CD8-positive, alpha-beta memory T cell (primary cell): ENCODE measurements at regions not wholly inside any gene's neighbourhood (a gene's known extent, or its start where the extent isn't known, plus 50 kb on each side); places are given as distances from the start of the nearest gene placed in this dataset.
"Not testable (repeated sequence)": the region's sequence is repeated elsewhere in the genome, so short reads cannot be mapped to it uniquely, and the experiment has no call there.

Experiments used
- CTCF ChIA-PET: fragments of 350-600 bp; sonication (Branson Sonifier 250); formaldehyde crosslinking; loops from one replicate; lab custom pipeline; 2021; ENCODE audit warnings: antibody characterized with exemption; lab: Charles Lee
- POLR2A ChIA-PET: fragments of 350-600 bp; sonication (Branson Sonifier 250); formaldehyde crosslinking; loops from one replicate; lab custom pipeline; 2021; ENCODE audit warnings: antibody characterized with exemption; lab: Charles Lee
- DNase-seq, 5 donors: peaks; one replicate each; pipeline versions ENCODE4 v3.0.0 to v3.0.0-alpha.2; 2020 to 2022; ENCODE audit warnings: mixed read lengths in 1 of 5
- H3K27ac ChIP-seq: one replicate; pipeline ENCODE4 v1.7.0; 2013; ENCODE audit warnings: low read depth, mild to moderate bottlenecking, low read length, moderate library complexity
- H3K27me3 ChIP-seq: 2 replicates; pipeline ENCODE4 v1.7.0; 2013; ENCODE audit warnings: low read length, mild to moderate bottlenecking; ENCODE audit not compliant: insufficient read depth, poor library complexity, severe bottlenecking
- H3K36me3 ChIP-seq: 2 replicates; pipeline ENCODE4 v1.7.0; 2013; ENCODE audit warnings: mild to moderate bottlenecking, low read length, moderate library complexity; ENCODE audit not compliant: insufficient read depth
- H3K4me1 ChIP-seq: 2 replicates; pipeline ENCODE4 v1.7.0; 2013; ENCODE audit warnings: mild to moderate bottlenecking, low read length, moderate library complexity; ENCODE audit not compliant: insufficient read depth
- H3K4me3 ChIP-seq: 2 replicates; pipeline ENCODE4 v1.7.0; 2013; ENCODE audit warnings: mild to moderate bottlenecking, low read length
- H3K9me3 ChIP-seq: 2 replicates; pipeline ENCODE4 v1.7.0; 2013; ENCODE audit warnings: mild to moderate bottlenecking, low read length
- H3K27ac Mint-ChIP-seq, 8 donors: one replicate each; pipeline ENCODE4 v1.8.0; 2020 to 2021; ENCODE audit warnings: mixed read lengths in 8 of 8, mild to moderate bottlenecking in 6 of 8, inconsistent platforms in 3 of 8, moderate library complexity in 3 of 8
- H3K27me3 Mint-ChIP-seq, 2 donors: one replicate each; pipeline ENCODE4 v1.8.0; 2020 to 2021; ENCODE audit warnings: mixed read lengths in 2 of 2, mild to moderate bottlenecking in 1 of 2, moderate library complexity in 1 of 2
- H3K36me3 Mint-ChIP-seq, 3 donors: one replicate each; pipeline ENCODE4 v1.8.0; 2020 to 2021; ENCODE audit warnings: mixed read lengths in 3 of 3, inconsistent platforms in 1 of 3, mild to moderate bottlenecking in 1 of 3
- H3K4me1 Mint-ChIP-seq, 3 donors: one replicate each; pipeline ENCODE4 v1.8.0; 2020 to 2021; ENCODE audit warnings: mixed read lengths in 3 of 3, inconsistent platforms in 1 of 3, mild to moderate bottlenecking in 1 of 3
- H3K4me3 Mint-ChIP-seq, 7 donors: one replicate each; pipeline ENCODE4 v1.8.0; 2020 to 2021; ENCODE audit warnings: mixed read lengths in 7 of 7, mild to moderate bottlenecking in 6 of 7, moderate library complexity in 4 of 7, inconsistent platforms in 2 of 7
- H3K9me3 Mint-ChIP-seq, 5 donors: one replicate each; pipeline ENCODE4 v1.8.0; 2020 to 2022; ENCODE audit warnings: mixed read lengths in 5 of 5, mild to moderate bottlenecking in 3 of 5, moderate library complexity in 2 of 5, inconsistent platforms in 1 of 5

- POLR2A ChIA-PET, result no interaction called here
- DNase-seq, result no peak
- no peaks in the 10 kb centered on the region for H3K36me3 ChIP-seq
- CTCF ChIA-PET, result interaction anchor here (0.7 to 1.1 kb wide), 2 partner anchors 18 to 20 kb away, joined by 3 read pairs; no protein-coding TSS in a partner anchor
- Mint-ChIP-seq H3K27me3 (peaks cover 0 to 1% of the 10 kb centered on the region in 2 donors), H3K4me3 (no peak overlapping the region), H3K4me1 (peaks cover 0 to 14% (median 11%) of the 10 kb centered on the region in 3 donors), H3K36me3 (peaks cover 0 to 7% (median 0%) of the 10 kb centered on the region in 3 donors), H3K9me3 (peaks cover 0 to 5% (median 0%) of the 10 kb centered on the region in 5 donors), H3K27ac (peak overlapping the region in 4 of 8 donors; percentile 24 to 78 (median 55))
- H3K4me3 ChIP-seq, result no peak overlapping the region
- peaks cover 5% of the 10 kb centered on the region for H3K4me1 ChIP-seq
- no peak overlapping the region for H3K27ac ChIP-seq
- no peaks in the 10 kb centered on the region for H3K27me3 ChIP-seq
- no peaks in the 10 kb centered on the region for H3K9me3 ChIP-seq
These were observed 134.4 kb downstream of the S1PR1 start for GRCh38 chr1:101371259-101371658.

GRCh38 chr1:101373570-101373969, 136.8 kb downstream of the S1PR1 start:
- Histone ChIP-seq H3K4me3 (no peak overlapping the region), H3K9me3 (no peaks in the 10 kb centered on the region), H3K36me3 (no peaks in the 10 kb centered on the region), H3K27ac (no peak overlapping the region), H3K27me3 (no peaks in the 10 kb centered on the region), H3K4me1 (peaks cover 5% of the 10 kb centered on the region)
- Mint-ChIP-seq H3K4me1 (peaks cover 0 to 14% (median 11%) of the 10 kb centered on the region in 3 donors), H3K4me3 (no peak overlapping the region), H3K36me3 (peaks cover 0 to 7% (median 0%) of the 10 kb centered on the region in 3 donors), H3K27me3 (peaks cover 0 to 3% of the 10 kb centered on the region in 2 donors), H3K9me3 (peaks cover 0 to 5% (median 0%) of the 10 kb centered on the region in 5 donors), H3K27ac (no peak overlapping the region)
- DNase-seq, result no peak
- CTCF ChIA-PET, result no interaction called here
- POLR2A ChIA-PET, result no interaction called here

- H3K27me3 Mint-ChIP-seq, H3K4me3 ChIP-seq, H3K27me3 ChIP-seq, H3K27ac ChIP-seq, H3K4me1 ChIP-seq, DNase-seq, H3K9me3 ChIP-seq, POLR2A ChIA-PET, H3K36me3 Mint-ChIP-seq, H3K9me3 Mint-ChIP-seq, H3K36me3 ChIP-seq, H3K4me3 Mint-ChIP-seq, H3K27ac Mint-ChIP-seq: not testable (repeated sequence)
- H3K4me1 Mint-ChIP-seq, result peaks cover 0 to 21% (median 17%) of the 10 kb centered on the region in 3 donors
- CTCF ChIA-PET, result interaction anchor here (0.6 to 0.7 kb wide), 2 partner anchors 89 to 131 kb away, joined by 3 read pairs; no protein-coding TSS in a partner anchor
These were observed 138.6 kb downstream of the S1PR1 start for GRCh38 chr1:101375448-101375847.

DNA sequence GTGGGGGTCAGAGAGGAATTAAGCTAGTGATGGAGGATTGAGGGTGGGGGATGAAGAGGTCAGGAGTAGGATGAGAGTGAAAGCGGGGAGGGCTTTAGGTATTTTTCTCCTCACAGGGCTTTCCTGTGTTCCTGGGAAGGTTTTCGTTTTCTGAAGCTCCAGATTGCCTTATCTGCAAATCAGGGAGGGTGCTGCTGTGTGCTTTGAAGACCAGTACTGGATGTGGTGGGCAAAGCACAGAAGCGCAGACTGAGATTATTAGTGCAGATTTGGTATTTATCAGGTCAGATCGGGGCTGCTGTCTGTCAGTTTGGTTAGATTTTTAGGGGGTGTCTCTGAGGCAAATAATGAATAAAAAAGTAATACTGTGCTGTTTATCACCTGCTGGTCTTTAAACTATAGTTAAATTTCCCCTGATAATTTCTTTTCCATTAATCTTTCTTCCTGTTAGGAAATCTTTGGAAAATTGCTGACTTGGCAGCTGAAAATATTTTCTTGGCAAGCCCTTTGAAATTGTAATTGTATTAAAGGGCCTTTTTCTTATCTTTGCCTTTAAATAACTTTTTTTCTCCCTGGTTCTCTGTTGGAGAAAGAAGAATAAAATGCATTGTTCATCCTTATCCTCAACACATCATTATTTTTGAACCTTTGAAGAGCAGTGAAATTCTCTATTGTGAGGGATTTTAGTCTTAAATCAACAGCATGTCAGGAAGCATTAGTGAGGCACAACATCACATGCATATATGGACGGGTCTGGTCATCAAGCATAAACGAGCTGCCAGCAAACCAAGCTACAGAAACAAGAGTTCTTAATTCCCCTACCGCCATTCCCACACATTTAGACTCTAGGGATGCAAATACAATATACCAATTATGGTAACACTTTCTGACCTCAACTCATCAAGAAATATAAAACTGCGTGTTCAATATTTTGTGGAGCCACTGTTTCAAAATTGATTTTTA, 139.6 kb downstream of the S1PR1 start:
- Histone ChIP-seq H3K27ac (no peak overlapping the region), H3K9me3 (no peaks in the 10 kb centered on the region), H3K4me3 (no peak overlapping the region), H3K4me1 (peaks cover 2% of the 10 kb centered on the region), H3K36me3 (no peaks in the 10 kb centered on the region), H3K27me3 (no peaks in the 10 kb centered on the region)
- peaks cover 0 to 12% (median 10%) of the 10 kb centered on the region in 3 donors for H3K4me1 Mint-ChIP-seq
- ChIA-PET CTCF (no interaction called here), POLR2A (no interaction called here)
- H3K4me3 Mint-ChIP-seq, result no peak overlapping the region
- H3K27me3 Mint-ChIP-seq, result peaks cover 0 to 2% of the 10 kb centered on the region in 2 donors
- no peak overlapping the region for H3K27ac Mint-ChIP-seq
- peaks cover 0 to 5% (median 0%) of the 10 kb centered on the region in 5 donors for H3K9me3 Mint-ChIP-seq
- no peak for DNase-seq
- peaks cover 0 to 7% (median 0%) of the 10 kb centered on the region in 3 donors for H3K36me3 Mint-ChIP-seq

GRCh38 chr1:101377084-101377835, 140.4 kb downstream of the S1PR1 start:
- DNase-seq, result no peak
- no peaks in the 10 kb centered on the region for H3K27me3 ChIP-seq
- no peaks in the 10 kb centered on the region for H3K36me3 ChIP-seq
- H3K27me3 Mint-ChIP-seq, result peaks cover 0 to 2% of the 10 kb centered on the region in 2 donors
- H3K4me3 ChIP-seq, result no peak overlapping the region
- POLR2A ChIA-PET, result no interaction called here
- H3K27ac Mint-ChIP-seq, result no peak overlapping the region
- H3K9me3 ChIP-seq, result no peaks in the 10 kb centered on the region
- no peaks in the 10 kb centered on the region for H3K4me1 ChIP-seq
- no peak overlapping the region for H3K27ac ChIP-seq
- CTCF ChIA-PET, result no interaction called here
- H3K9me3 Mint-ChIP-seq, result peaks cover 0 to 5% (median 0%) of the 10 kb centered on the region in 5 donors
- peaks cover 0 to 8% (median 6%) of the 10 kb centered on the region in 3 donors for H3K4me1 Mint-ChIP-seq
- no peak overlapping the region for H3K4me3 Mint-ChIP-seq
- peaks cover 0 to 7% (median 0%) of the 10 kb centered on the region in 3 donors for H3K36me3 Mint-ChIP-seq

DNA sequence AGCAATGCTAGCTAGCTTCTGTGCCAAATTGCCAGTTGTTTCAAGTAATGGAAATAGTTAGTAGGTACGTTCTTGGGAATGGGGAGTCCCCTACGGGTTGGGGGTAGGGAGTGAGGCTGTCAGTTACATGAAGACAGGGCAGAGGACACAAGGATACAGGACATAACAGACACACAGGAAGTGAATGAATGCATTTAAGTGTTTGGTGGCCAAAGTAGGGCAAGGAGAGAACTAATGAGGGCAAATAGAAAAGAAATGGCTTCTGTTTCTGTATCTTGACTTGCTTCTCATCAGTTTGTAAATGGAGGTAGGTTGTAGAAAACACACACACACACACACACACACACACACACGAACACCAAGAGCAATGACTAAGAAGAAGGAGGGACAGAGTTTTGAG, 142.2 kb downstream of the S1PR1 start:
- Histone ChIP-seq H3K27me3 (no peaks in the 10 kb centered on the region), H3K4me3 (no peak overlapping the region), H3K27ac (no peak overlapping the region), H3K4me1 (no peaks in the 10 kb centered on the region), H3K9me3 (no peaks in the 10 kb centered on the region), H3K36me3 (no peaks in the 10 kb centered on the region)
- Mint-ChIP-seq H3K27ac (peak overlapping the region in 1 of 8 donors; percentile 80), H3K4me3 (no peak overlapping the region), H3K36me3 (peaks cover 0 to 2% (median 0%) of the 10 kb centered on the region in 3 donors), H3K27me3 (peaks cover 0 to 2% of the 10 kb centered on the region in 2 donors), H3K4me1 (peaks cover 0 to 8% (median 6%) of the 10 kb centered on the region in 3 donors), H3K9me3 (no peaks in the 10 kb centered on the region)
- ChIA-PET POLR2A (no interaction called here), CTCF (no interaction called here)
- DNase-seq, result no peak

DNA sequence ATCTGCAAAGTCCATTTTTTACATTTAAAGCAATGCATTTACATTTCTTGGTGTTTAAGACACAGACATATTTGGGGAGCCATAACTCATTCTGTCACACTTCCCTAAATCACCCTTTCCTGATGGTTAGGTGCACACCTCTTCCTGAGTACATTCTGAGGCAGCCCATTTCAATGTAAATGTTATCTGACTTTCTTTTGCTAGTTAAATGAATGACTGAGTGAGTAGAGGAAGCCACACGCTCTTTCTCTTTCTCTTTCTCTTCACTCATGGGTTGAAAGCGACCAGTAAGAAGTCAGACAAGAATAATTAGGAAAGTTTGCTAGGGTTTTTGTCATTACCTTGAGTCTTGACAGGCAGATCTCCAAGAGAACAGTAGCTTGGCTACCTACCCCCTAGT, 143.1 kb downstream of the S1PR1 start:
- Histone ChIP-seq H3K27ac (no peak overlapping the region), H3K36me3 (no peaks in the 10 kb centered on the region), H3K4me1 (no peaks in the 10 kb centered on the region), H3K9me3 (no peaks in the 10 kb centered on the region), H3K4me3 (no peak overlapping the region), H3K27me3 (no peaks in the 10 kb centered on the region)
- Mint-ChIP-seq H3K4me3 (no peak overlapping the region), H3K4me1 (peaks cover 0 to 8% (median 6%) of the 10 kb centered on the region in 3 donors), H3K27me3 (peaks cover 0 to 2% of the 10 kb centered on the region in 2 donors), H3K9me3 (no peaks in the 10 kb centered on the region), H3K27ac (no peak overlapping the region), H3K36me3 (peaks cover 0 to 2% (median 0%) of the 10 kb centered on the region in 3 donors)
- DNase-seq, result no peak
- ChIA-PET CTCF (no interaction called here), POLR2A (no interaction called here)
